DND-41 (cell line): ENCODE measurements at regions not wholly inside any gene's neighbourhood (a gene's known extent, or its start where the extent isn't known, plus 50 kb on each side); places are given as distances from the start of the nearest gene placed in this dataset.

Experiments
- CTCF ChIP-seq: IDR thresholded peaks from 2 replicates; pipeline ENCODE4 v1.5.1; 2012; ENCODE audit warnings: borderline replicate concordance, low read length, moderate library complexity, mild to moderate bottlenecking; ENCODE audit not compliant: poor library complexity, severe bottlenecking; ENCODE audit errors: extremely low read depth
- EZH2 ChIP-seq: IDR thresholded peaks from 3 replicates; pipeline ENCODE4 v1.6.1; 2012; ENCODE audit warnings: borderline replicate concordance, low read depth, mild to moderate bottlenecking, moderate library complexity, low read length, inconsistent platforms; ENCODE audit not compliant: severe bottlenecking

- no peak for TF ChIP-seq EZH2
- TF ChIP-seq CTCF, result no peak
Observed at GRCh38 chr6:98605705-98606104, 228.7 kb upstream of the POU3F2 start.
